Spleen (tissue), 7 donors: ENCODE measurements at regions not wholly inside any gene's neighbourhood (a gene's known extent, or its start where the extent isn't known, plus 50 kb on each side); places are given as distances from the start of the nearest gene placed in this dataset.

ENCODE experiments used
- POLR2A ChIP-seq, 3 donors: fragments of 450-650 bp; IDR thresholded peaks; one replicate each; pipeline ENCODE4 v1.5.1; 2017; ENCODE audit warnings: antibody characterized with exemption in 3 of 3, mild to moderate bottlenecking in 1 of 3
- TF ChIP-seq, protein P1 (sequence below), 11 experiments: fragments of 200-600 bp in 7 of 11; fragments of 450-650 bp in 4 of 11; sonication (generic) in 4 of 11; IDR thresholded peaks in 8 of 11; conservative IDR thresholded peaks in 3 of 11; 1 replicate in 7 of 11; 2 replicates in 4 of 11; pipeline versions ENCODE4 v1.4.0 to v1.8.0; 2016 to 2021; ENCODE audit warnings: antibody characterized with exemption in 11 of 11, inconsistent platforms in 4 of 11, mild to moderate bottlenecking in 1 of 11
- donor health status: DM: no; HTN: no; CAD: no; lungs with moderate emphysema.
- donor health status: DM: no; HTN: no; CAD: no.
- donor health status: DM: no; HTN: no; CAD: no.

DNA sequence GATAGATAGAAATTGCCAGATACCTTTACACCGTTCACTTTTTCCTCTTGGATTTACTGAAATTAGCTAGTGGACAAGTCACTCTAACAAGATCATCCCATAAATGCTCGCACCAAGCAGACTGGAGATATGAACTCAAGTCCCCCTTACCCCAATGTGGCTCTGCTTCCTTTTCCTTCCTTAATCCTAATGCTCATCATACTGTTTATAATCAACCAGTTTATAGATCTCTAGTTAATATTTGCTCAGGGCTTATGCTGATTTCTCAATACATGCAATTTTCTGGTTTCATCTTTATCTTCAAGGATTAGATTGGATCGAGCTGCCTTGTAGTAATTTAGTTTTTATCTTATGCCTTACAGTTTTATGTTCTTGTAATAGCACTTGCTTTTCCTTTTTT, 318.3 kb upstream of the KLHL29 start:
- no peak for TF ChIP-seq POLR2A (IDR thresholded peaks at IDR 0.05)
- TF ChIP-seq, protein P1, sequence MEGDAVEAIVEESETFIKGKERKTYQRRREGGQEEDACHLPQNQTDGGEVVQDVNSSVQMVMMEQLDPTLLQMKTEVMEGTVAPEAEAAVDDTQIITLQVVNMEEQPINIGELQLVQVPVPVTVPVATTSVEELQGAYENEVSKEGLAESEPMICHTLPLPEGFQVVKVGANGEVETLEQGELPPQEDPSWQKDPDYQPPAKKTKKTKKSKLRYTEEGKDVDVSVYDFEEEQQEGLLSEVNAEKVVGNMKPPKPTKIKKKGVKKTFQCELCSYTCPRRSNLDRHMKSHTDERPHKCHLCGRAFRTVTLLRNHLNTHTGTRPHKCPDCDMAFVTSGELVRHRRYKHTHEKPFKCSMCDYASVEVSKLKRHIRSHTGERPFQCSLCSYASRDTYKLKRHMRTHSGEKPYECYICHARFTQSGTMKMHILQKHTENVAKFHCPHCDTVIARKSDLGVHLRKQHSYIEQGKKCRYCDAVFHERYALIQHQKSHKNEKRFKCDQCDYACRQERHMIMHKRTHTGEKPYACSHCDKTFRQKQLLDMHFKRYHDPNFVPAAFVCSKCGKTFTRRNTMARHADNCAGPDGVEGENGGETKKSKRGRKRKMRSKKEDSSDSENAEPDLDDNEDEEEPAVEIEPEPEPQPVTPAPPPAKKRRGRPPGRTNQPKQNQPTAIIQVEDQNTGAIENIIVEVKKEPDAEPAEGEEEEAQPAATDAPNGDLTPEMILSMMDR (IDR thresholded peaks at IDR 0.05 in 8 of 11, conservative IDR thresholded peaks at IDR 0.05 in 3 of 11), result no peak
